HEK293 (cell line): ENCODE measurements at regions not wholly inside any gene's neighbourhood (a gene's known extent, or its start where the extent isn't known, plus 50 kb on each side); places are given as distances from the start of the nearest gene placed in this dataset.

Experiments used
- CTCF ChIA-PET: fragments of 350-600 bp; formaldehyde crosslinking; extraction: SDS; loops from one replicate; lab custom pipeline; 2021; ENCODE audit warnings: antibody characterized with exemption; lab: Yijun Ruan, JAX
- POLR2A ChIA-PET: fragments of 300-600 bp; formaldehyde crosslinking; extraction: SDS; loops from one replicate; lab custom pipeline; 2020; ENCODE audit warnings: antibody characterized with exemption, inconsistent platforms; lab: Yijun Ruan, JAX
- H3K27ac ChIP-seq: fragments of 200-500 bp; sonication (Bioruptor generic); 2 replicates; pipeline ENCODE4 v1.5.1; 2014; ENCODE audit warnings: low read depth, low read length, control low read depth, inconsistent platforms; ENCODE audit errors: extremely low read depth
- H3K36me3 ChIP-seq, 2 experiments: fragments of 200-500 bp in 1 of 2; sonication (Bioruptor generic) in 1 of 2; 1 replicate in 1 of 2; 2 replicates in 1 of 2; pipeline ENCODE4 v1.5.1; 2014 to 2017; ENCODE audit warnings: inconsistent platforms in 2 of 2, low read length in 2 of 2; ENCODE audit not compliant: control insufficient read depth in 2 of 2, insufficient read depth in 1 of 2
- H3K4me1 ChIP-seq: fragments of 200-500 bp; sonication (Bioruptor generic); 2 replicates; pipeline ENCODE4 v1.5.1; 2014; ENCODE audit warnings: mild to moderate bottlenecking, low read length, inconsistent platforms; ENCODE audit not compliant: control insufficient read depth, insufficient read depth
- H3K4me3 ChIP-seq: 2 replicates; pipeline ENCODE4 v1.5.1; 2011; ENCODE audit warnings: low read depth, mild to moderate bottlenecking, control low read depth, low read length, moderate library complexity
- H3K9me3 ChIP-seq: fragments of 200-500 bp; sonication (Bioruptor generic); 2 replicates; pipeline ENCODE4 v1.5.1; 2014; ENCODE audit warnings: low read depth, low read length, inconsistent platforms; ENCODE audit not compliant: control insufficient read depth, insufficient read depth
- ATF2 ChIP-seq: fragments of 450-650 bp; formaldehyde crosslinking; IDR thresholded peaks from 2 replicates; pipeline ENCODE4 v1.5.1; 2016; ENCODE audit warnings: missing biosample characterization, missing genetic modification characterization, low read depth
- KLF10 ChIP-seq: fragments of 450-650 bp; IDR thresholded peaks from 2 replicates; pipeline ENCODE4 v1.5.1; 2018; ENCODE audit warnings: missing biosample characterization, mild to moderate bottlenecking, missing genetic modification characterization
- ZBTB21 ChIP-seq: fragments of 450-650 bp; formaldehyde crosslinking; IDR thresholded peaks from 2 replicates; pipeline ENCODE4 v1.5.1; 2017; ENCODE audit warnings: missing biosample characterization, missing genetic modification characterization
- ZFP41 ChIP-seq: fragments of 450-650 bp; formaldehyde crosslinking; IDR thresholded peaks from 2 replicates; pipeline ENCODE4 v1.5.1; 2016; ENCODE audit warnings: missing biosample characterization, missing genetic modification characterization, borderline replicate concordance
- ZFP69B ChIP-seq: fragments of 450-650 bp; formaldehyde crosslinking; IDR thresholded peaks from 2 replicates; pipeline ENCODE4 v1.5.1; 2016; ENCODE audit warnings: missing biosample characterization, missing genetic modification characterization
- ZNF114 ChIP-seq: fragments of 450-650 bp; formaldehyde crosslinking; IDR thresholded peaks from 2 replicates; pipeline ENCODE4 v1.5.0; 2017; ENCODE audit warnings: missing biosample characterization, missing genetic modification characterization
- ZNF174 ChIP-seq: fragments of 450-650 bp; formaldehyde crosslinking; IDR thresholded peaks from 2 replicates; pipeline ENCODE4 v1.5.0; 2017; ENCODE audit warnings: missing biosample characterization, mild to moderate bottlenecking, missing genetic modification characterization
- ZNF175 ChIP-seq: fragments of 450-650 bp; formaldehyde crosslinking; IDR thresholded peaks from 2 replicates; pipeline ENCODE4 v1.5.1; 2016; ENCODE audit warnings: missing biosample characterization, missing genetic modification characterization
- ZNF18 ChIP-seq: fragments of 450-650 bp; formaldehyde crosslinking; IDR thresholded peaks from 2 replicates; pipeline ENCODE4 v1.5.1; 2016; ENCODE audit warnings: missing biosample characterization, missing genetic modification characterization
- ZNF211 ChIP-seq: fragments of 450-650 bp; formaldehyde crosslinking; IDR thresholded peaks from 2 replicates; pipeline ENCODE4 v1.5.1; 2016; ENCODE audit warnings: low read depth, missing biosample characterization, missing genetic modification characterization
- ZNF239 ChIP-seq: fragments of 450-650 bp; formaldehyde crosslinking; IDR thresholded peaks from 2 replicates; pipeline ENCODE4 v1.5.1; 2016; ENCODE audit warnings: missing biosample characterization, missing genetic modification characterization
- ZNF24 ChIP-seq: fragments of 450-650 bp; formaldehyde crosslinking; IDR thresholded peaks from 2 replicates; pipeline ENCODE4 v1.5.1; 2016; ENCODE audit warnings: missing biosample characterization, missing genetic modification characterization
- ZNF324 ChIP-seq: fragments of 450-650 bp; formaldehyde crosslinking; IDR thresholded peaks from 2 replicates; pipeline ENCODE4 v1.5.1; 2016; ENCODE audit warnings: missing biosample characterization, missing genetic modification characterization
- ZNF664 ChIP-seq: fragments of 450-650 bp; formaldehyde crosslinking; IDR thresholded peaks from 2 replicates; pipeline ENCODE4 v1.5.1; 2016; ENCODE audit warnings: missing biosample characterization, missing genetic modification characterization
- ZNF677 ChIP-seq: fragments of 450-650 bp; IDR thresholded peaks from 2 replicates; pipeline ENCODE4 v1.5.0; 2018; ENCODE audit warnings: missing biosample characterization, mild to moderate bottlenecking, missing genetic modification characterization, moderate library complexity
- ZNF837 ChIP-seq: fragments of 450-650 bp; formaldehyde crosslinking; IDR thresholded peaks from 2 replicates; pipeline ENCODE4 v1.5.1; 2016; ENCODE audit warnings: missing biosample characterization, missing genetic modification characterization
- ZSCAN16 ChIP-seq: fragments of 450-650 bp; formaldehyde crosslinking; IDR thresholded peaks from 2 replicates; pipeline ENCODE4 v1.5.1; 2016; ENCODE audit warnings: missing biosample characterization, missing genetic modification characterization
- TF ChIP-seq, protein P1 (sequence below): fragments of 450-650 bp; formaldehyde crosslinking; IDR thresholded peaks from 2 replicates; pipeline ENCODE4 v1.5.1; 2017; ENCODE audit warnings: missing biosample characterization, missing genetic modification characterization
- TF ChIP-seq, protein P2 (sequence below): fragments of 450-650 bp; formaldehyde crosslinking; IDR thresholded peaks from 2 replicates; pipeline ENCODE4 v1.5.1; 2016; ENCODE audit warnings: missing biosample characterization, missing genetic modification characterization, borderline replicate concordance
- TF ChIP-seq, protein P3 (sequence below): fragments of 450-650 bp; formaldehyde crosslinking; IDR thresholded peaks from 2 replicates; pipeline ENCODE4; 2016; ENCODE audit warnings: missing biosample characterization, missing genetic modification characterization

GRCh38 chr11:121703201-121703600 lies 250.4 kb upstream of the SORL1-AS1 start (continued):
- no peak for TF ChIP-seq ZFP69B (tag by site-specific recombination)

GRCh38 chr11:121700968-121701367 lies 248.2 kb upstream of the SORL1-AS1 start:
- TF ChIP-seq ZNF837 (tag by site-specific recombination): no peak
- no peak for TF ChIP-seq ATF2 (tag by site-specific recombination)
- no peak for TF ChIP-seq ZFP41 (tag by site-specific recombination)
- TF ChIP-seq, protein P1, sequence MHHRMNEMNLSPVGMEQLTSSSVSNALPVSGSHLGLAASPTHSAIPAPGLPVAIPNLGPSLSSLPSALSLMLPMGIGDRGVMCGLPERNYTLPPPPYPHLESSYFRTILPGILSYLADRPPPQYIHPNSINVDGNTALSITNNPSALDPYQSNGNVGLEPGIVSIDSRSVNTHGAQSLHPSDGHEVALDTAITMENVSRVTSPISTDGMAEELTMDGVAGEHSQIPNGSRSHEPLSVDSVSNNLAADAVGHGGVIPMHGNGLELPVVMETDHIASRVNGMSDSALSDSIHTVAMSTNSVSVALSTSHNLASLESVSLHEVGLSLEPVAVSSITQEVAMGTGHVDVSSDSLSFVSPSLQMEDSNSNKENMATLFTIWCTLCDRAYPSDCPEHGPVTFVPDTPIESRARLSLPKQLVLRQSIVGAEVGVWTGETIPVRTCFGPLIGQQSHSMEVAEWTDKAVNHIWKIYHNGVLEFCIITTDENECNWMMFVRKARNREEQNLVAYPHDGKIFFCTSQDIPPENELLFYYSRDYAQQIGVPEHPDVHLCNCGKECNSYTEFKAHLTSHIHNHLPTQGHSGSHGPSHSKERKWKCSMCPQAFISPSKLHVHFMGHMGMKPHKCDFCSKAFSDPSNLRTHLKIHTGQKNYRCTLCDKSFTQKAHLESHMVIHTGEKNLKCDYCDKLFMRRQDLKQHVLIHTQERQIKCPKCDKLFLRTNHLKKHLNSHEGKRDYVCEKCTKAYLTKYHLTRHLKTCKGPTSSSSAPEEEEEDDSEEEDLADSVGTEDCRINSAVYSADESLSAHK (tag by site-specific recombination): no peak
- no peak for TF ChIP-seq ZNF211
- TF ChIP-seq, protein P2, sequence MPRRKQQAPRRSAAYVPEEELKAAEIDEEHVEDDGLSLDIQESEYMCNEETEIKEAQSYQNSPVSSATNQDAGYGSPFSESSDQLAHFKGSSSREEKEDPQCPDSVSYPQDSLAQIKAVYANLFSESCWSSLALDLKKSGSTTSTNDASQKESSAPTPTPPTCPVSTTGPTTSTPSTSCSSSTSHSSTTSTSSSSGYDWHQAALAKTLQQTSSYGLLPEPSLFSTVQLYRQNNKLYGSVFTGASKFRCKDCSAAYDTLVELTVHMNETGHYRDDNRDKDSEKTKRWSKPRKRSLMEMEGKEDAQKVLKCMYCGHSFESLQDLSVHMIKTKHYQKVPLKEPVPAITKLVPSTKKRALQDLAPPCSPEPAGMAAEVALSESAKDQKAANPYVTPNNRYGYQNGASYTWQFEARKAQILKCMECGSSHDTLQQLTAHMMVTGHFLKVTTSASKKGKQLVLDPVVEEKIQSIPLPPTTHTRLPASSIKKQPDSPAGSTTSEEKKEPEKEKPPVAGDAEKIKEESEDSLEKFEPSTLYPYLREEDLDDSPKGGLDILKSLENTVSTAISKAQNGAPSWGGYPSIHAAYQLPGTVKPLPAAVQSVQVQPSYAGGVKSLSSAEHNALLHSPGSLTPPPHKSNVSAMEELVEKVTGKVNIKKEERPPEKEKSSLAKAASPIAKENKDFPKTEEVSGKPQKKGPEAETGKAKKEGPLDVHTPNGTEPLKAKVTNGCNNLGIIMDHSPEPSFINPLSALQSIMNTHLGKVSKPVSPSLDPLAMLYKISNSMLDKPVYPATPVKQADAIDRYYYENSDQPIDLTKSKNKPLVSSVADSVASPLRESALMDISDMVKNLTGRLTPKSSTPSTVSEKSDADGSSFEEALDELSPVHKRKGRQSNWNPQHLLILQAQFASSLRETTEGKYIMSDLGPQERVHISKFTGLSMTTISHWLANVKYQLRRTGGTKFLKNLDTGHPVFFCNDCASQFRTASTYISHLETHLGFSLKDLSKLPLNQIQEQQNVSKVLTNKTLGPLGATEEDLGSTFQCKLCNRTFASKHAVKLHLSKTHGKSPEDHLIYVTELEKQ (tag by site-specific recombination): no peak
- no peak for TF ChIP-seq ZNF24 (tag by site-specific recombination)
- TF ChIP-seq ZNF18: no peak
- no peak for TF ChIP-seq ZNF664 (tag by site-specific recombination)
- TF ChIP-seq ZNF175 (tag by site-specific recombination): no peak
- no peak for TF ChIP-seq ZNF239 (tag by site-specific recombination)
- TF ChIP-seq ZNF174 (tag by site-specific recombination): no peak
- TF ChIP-seq ZBTB21 (tag by site-specific recombination): no peak
- TF ChIP-seq ZNF677 (tag by site-specific recombination): no peak
- TF ChIP-seq KLF10 (tag by site-specific recombination): no peak
- TF ChIP-seq ZNF114 (tag by site-specific recombination): no peak
- no peak for TF ChIP-seq ZNF324 (tag by site-specific recombination)
- TF ChIP-seq, protein P3, sequence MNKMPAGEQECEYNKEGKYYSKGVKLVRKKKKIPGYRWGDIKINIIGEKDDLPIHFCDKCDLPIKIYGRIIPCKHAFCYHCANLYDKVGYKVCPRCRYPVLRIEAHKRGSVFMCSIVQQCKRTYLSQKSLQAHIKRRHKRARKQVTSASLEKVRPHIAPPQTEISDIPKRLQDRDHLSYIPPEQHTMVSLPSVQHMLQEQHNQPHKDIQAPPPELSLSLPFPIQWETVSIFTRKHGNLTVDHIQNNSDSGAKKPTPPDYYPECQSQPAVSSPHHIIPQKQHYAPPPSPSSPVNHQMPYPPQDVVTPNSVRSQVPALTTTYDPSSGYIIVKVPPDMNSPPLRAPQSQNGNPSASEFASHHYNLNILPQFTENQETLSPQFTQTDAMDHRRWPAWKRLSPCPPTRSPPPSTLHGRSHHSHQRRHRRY (tag by site-specific recombination): no peak
- no peak for TF ChIP-seq ZSCAN16 (tag by site-specific recombination)
- TF ChIP-seq, all 188 proteins: peak for 0
- H3K9me3 ChIP-seq: no peaks in the 10 kb centered on the region
- no peak overlapping the region for H3K27ac ChIP-seq
- ChIA-PET POLR2A (no interaction called here), CTCF (interaction anchor here (0.6 kb wide), 1 partner anchor 176 kb away, joined by 11 read pairs; no protein-coding TSS in a partner anchor)
- H3K4me3 ChIP-seq: no peak overlapping the region
- no peaks in the 10 kb centered on the region for H3K4me1 ChIP-seq
- H3K36me3 ChIP-seq: no peaks in the 10 kb centered on the region
